HG03378 (cell line): ENCODE measurements at regions not wholly inside any gene's neighbourhood (a gene's known extent, or its start where the extent isn't known, plus 50 kb on each side); places are given as distances from the start of the nearest gene placed in this dataset.

Experiments
- ATAC-seq: cut with Tn5 transposase; IDR thresholded peaks from one replicate; pipeline ENCODE4 v1.9.1; 2021; ENCODE audit warnings: mild to moderate bottlenecking, moderate library complexity; ENCODE audit not compliant: unreplicated experiment

DNA sequence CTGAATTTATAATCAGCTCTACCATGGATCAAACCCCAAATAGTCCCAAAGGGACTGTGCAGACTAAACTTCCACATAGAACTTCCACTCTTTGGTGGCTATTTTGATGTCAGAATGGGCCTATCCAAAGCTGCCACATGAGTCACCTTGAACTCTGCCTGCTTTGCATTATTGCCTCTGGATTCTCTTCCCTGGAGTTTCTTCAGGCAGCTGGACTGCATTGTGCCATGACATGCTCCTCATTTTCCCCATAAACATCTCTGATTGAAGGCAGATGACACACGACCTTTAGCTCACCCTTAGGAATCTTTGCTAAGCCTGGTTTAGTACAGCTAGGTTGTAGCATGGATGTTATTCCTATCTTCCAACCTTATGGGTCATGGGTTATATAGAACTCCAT lies 251.7 kb downstream of the FZD1 start:
- ATAC-seq: no peak

DNA sequence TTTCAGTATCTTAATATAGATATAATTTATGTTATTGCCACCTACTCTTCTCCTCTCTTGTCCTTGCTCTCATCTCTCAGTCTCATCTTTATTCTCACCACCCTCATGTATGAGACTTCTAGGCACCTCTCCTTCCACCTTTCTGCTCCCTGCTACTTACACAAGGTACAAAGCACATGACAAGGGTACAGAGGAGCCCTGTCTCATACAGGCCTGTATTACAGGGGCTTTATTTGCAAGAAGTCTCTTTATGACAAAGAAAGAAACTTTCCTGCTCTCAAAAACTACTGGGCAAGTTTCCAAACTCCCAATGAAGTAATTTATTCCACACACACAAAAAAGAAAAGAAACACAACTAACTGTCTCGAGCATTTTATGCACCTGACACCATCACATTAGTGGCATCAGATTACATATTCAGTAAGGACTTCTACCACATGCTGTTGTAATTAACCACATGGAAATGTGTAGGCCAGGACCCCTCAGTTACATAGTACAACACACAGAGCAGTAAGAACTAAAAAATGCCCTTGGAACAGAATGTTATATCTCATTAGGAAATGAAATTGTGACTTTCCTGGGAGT lies 253.1 kb downstream of the FZD1 start:
- no peak for ATAC-seq

DNA sequence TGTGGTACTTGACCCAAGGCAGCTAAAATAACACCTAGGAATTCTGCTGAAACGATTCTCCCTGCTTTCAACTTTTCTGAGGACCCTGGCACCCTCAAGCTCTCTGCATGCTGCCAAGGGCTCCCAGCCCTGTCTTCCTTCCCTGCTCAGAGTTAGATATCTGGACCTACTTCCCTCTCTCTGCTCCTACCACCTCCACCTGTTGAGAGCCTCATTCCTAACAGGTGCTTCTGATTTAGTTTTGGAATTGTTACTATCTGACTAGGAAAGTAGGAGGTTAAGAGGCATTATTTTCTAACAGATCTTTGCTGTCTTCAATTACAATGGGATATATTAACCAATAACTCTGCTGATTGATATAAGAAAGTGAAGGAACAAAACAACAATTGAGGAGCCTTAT lies 253.8 kb downstream of the FZD1 start:
- ATAC-seq: no peak

DNA sequence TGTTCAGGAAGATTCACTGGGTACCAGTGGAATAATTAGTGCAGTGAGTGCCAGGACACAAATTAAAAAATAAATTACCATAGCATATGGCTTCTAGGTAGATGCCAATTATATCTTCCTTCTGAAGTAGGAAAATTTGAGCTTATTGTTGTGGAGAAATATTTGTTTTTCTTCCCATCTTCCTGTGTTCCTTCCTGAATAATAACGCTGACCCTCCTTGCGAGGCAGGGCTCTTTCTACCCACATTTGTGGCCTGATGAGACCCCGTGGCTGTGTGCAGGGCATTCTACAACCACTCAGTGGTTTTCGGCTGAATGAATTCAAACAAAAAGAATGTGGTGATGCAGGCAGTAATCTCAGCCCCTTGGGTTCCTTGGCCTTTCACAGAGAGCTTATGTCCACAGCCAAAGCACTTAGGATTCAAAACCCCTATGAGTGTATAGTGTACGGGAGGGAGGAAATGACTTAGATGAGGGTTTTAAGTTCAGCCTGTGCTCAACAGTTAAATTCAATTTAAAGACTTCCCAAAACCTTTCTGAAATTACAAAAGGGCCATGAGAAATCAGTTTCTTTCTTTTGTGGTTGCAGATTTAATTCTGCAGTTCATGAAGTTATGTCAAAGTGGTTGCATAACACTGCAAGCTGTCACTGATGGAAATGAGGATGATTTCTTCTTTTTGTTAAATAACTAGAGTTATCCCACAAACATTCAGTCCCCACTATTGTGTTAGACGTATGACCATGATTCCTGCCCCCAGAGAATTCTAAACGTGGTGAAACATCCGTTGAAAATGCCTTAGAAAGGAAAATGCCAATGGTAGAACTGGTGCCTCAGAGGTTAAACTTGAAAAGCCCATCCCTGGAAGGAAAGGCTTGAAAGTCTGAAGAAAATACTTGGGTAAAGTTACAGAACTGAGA lies 255.3 kb downstream of the FZD1 start:
- ATAC-seq: no peak

DNA sequence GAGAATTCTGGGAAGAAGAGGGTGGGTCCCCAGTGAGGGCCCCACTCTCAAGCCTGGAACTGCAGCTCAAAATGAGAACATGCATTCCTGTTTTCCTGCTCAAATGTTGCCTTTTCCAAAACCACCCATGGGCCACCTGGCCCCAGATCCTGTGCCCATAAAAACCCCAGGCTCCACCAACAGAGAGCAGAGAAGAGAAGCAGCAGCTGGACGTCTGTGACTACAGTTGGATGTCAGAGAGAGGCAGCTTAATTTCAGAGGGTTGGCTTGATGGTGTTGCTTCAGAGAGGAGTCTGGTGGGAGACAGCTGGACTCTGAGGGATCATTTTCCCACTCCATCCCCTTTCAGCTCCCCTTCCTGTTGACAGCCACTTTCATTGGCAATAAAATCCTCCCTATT lies 256.4 kb downstream of the FZD1 start:
- ATAC-seq: no peak

DNA sequence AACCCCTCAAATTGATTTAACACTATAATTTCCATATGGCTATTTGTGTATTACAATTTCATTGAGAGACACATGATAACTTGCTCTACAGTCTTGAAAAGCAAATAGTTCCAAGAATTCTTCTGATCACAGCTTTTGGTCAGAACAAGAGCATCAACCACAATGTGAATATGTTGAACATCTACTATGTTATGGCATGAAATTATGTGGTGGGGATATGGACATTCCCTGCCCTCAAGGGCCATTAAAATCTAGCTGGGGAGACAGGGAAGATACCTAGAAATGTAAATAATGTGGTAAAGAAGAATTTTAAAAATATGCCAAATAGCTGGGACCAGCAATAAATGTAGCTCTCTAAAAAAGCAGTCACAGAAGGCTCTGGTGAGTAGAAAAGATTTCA lies 262.2 kb downstream of the FZD1 start:
- no peak for ATAC-seq

DNA sequence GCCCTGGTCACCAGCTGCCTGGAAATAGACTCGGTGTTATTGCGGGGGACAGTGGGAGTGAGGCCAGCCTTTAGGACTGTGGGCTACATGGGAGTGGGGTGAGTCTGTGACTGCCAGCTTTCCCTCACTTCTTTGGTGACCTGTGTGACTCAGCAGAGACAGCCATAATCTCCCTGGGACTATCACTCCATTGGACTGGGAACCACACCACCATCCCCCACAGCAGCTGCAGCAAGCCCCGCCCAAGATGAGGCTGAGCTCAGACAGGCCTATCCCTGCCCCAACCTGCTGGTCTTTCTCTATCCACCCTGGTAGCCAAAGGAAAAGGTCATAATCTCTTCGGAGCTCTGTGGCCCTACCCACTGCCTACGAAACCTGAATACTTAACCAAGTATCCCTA lies 263.2 kb downstream of the FZD1 start:
- no peak for ATAC-seq

DNA sequence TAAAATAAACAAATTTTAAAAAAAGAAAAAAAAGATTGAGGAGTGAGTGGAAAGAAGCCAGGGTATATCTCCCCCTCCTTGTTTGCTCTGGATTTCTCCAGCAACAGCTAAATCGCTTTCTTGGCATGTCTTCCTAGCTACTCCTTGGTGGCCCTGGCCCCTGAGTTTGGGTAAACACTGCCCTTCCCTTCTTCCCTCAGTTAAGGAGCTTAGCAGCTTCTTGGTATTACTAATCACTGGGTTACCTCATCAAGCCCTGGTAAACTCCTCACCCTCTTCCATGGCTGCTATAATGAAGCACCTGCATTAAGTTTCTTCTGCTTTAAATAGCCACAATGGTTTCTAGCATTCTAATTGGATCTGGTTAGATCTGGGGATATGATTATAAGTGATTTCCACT lies 269.8 kb downstream of the FZD1 start:
- no peak for ATAC-seq

DNA sequence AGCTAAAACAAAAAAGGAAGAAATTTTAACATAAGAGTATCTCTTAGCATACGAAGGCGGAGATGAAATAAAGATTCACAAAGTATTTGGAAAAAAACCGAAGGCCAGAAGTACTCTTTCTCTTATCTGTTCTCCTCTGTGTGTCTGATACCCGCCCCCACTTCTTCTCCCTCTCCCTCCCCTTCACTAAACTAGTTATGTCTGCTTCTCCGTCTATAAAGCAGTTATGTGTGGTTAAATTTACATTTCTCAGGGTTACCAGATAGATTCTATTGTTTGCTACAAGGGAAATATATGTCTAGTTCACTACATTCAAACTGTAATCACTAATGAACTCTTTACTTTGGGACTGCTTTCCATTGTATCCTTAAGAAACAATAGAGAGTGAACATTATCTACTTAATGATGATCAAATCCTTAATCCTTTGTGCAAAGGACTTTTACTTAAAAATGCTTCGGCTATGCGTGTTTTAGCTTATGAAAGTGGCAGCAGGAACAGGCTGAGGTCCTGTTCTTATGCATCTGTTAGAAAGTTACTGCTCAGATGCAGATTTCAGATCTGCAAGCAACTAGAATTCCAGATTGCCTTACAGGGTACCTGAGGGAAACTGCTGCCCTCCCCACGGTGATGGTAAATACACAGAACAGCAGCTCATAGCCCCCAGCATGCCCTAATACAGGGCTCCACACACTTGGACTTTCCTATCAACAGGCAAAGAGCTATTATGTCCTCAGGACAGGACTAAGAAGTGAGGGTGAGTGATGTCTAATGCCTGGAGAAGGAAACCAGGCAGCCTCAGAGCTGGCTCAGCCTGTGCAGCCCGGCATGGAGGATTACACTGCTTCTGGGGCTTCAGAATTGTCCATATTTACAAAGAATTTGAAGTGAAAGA lies 273.3 kb downstream of the FZD1 start:
- ATAC-seq: no peak

DNA sequence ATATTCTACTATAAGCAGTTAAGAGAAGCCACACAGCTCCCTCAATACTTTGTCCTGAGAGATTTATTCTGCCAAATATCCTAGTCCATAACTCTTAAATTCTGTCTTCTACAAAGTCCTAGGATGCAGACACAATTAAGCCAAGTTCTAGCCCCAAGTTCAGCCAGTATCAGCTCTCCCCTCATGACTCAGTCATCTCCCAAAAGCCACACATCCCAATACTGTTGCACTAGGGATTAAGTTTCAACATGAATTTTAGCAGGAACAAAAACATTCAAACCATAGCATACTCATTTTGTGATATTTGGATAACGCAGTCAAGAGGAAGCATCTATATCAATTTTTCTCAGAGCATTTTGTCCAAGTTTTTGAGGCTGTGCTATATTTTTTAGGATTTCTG lies 277.4 kb downstream of the FZD1 start:
- ATAC-seq: no peak

DNA sequence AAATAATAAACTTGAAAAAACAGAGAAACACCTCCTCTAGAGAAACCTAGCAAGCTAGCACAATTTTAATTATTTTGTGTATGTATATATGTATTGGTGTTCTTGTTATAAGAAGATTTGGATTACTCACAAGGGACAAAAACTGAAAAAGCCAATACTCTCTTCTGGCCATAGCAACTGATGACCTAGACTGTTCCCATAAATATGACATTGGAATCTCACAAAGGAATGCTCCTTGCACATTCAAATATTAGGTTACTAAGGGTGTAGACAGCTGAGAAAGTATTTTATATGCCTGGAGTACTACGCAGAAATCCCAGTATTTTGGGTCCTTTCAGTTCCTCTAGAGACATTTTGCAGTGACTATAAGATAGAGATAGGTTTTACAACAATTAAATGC lies 279.4 kb downstream of the FZD1 start:
- no peak for ATAC-seq

DNA sequence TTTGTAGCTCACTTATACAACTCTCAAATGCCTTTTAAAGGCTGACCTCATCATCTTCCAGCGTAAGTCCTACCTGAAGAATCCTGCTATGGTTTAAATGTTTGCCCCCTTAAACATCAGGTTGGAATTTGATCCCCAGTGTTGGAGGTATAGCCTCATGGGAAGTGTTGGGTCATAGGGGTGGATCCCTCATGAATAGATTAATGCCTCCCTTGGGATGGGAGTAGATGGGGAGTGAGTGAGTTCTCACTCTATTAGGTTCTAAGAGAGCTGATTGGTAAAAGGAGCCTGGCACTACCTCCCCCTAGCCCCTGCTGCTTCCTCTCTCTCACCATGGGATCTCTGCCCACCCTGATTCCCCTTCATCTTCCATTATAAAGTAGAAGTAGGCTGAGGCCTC lies 285.6 kb downstream of the FZD1 start:
- no peak for ATAC-seq

DNA sequence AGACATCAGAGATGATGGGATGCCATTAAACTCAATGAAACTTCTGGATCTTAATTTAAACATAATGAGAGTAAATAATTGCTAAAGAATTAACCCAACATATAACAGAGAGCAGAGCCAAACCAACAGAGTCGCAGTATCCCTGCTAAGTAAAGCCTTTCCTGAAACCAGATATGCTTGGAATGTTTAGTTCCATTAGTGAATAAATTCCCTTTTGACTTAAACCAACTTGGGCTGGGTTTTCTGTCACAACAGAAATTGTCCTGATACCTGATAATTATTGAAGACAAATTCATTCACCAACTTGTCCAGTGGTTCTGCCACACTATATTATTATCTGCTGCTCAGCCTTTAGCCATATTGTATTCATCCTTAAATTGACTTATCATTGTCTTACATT lies 286.7 kb downstream of the FZD1 start:
- no peak for ATAC-seq

DNA sequence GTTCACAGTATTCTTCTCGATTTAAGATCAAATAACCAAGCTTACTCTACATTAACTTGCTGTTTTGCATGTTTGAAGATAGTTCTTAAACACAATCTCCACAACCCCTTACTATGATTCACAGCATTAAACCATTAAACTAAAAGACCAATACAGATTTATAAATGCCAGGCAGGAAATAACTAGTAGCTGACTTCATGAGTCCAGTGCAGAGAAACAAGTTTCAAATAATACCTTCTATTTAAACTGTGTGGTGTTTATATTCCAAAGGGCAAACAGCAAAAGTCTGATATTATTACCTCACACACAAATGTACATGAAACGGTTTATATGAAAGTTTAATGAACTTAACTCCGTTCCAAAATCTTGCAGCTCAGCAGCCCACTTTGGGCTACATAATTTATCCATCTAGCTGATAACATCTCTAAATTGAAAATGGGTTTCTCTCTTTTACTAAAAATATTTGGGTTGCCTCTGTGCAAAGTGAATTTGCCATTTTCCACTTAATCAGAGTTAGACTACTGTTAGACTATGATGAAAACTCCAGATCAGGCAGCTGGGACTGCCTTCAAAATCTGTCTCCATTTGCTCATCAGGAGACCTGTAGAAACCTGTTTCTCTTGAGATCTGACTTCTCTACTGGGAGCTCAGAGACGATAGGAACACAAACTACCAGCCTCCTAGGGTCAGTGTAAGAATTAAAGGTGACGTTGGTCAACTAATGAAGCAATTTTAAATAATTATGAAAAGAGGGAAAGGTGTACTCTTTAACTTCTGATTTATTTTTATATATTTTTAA lies 287.3 kb downstream of the FZD1 start:
- ATAC-seq: no peak

DNA sequence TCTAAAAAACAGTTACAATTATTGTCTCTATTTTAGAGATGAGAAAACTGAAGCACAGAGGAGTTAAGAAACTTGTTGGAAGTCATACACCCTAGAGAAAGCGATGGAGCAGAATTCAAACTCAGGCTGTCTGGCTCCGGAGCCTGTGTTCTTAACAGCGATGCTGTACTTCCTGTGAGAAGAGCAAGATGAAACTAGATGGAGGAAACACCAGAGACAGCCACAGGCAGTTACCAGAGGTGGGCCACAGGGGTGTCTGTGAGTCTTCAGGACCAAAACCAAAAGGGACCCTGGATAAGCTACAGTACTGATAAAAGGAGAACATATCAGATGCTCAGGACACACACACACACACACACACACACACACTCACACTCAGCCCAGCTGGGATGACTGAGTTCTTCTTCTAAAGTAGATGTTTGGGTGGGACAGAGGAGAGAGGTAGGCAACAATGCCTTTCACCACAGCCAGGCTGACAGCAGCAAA lies 289.2 kb downstream of the FZD1 start:
- no peak for ATAC-seq

DNA sequence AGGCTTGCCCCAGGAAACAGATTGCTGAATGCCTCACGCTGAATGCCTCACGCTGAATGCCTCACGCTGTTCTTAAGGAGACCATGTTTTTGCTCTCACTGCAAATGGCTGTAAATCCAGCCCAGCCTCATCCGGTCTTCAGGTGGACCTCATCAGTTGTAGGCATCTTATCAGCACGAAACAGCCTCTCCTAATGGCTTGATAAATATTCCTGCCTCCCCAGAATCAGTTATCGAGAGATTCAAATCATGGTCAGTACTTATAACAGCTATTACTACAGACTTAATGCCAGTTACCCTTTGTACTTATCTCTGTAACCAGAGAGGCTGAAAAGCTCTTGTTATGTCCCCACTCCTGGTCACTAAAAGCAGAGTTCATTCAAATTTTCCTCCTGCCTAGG lies 290.6 kb downstream of the FZD1 start:
- no peak for ATAC-seq

DNA sequence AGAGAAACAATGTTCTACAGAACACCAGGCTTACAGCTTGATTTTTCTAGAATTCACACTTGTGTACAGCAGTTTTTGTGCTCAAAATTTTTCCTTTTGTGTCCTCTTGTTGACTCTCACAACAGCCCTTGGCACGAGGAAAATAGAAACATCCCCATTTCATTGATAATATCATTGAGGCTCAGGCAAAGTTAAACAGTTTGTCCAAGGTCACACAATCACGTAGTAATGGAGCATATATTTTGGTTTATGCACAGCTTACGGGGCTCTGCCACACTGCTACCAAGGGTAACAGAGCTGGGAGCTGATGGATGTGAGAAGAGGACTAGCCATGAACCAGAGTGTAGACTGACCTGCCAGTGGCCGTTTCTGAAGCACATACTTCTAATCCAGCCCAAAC lies 292.0 kb downstream of the FZD1 start:
- no peak for ATAC-seq

DNA sequence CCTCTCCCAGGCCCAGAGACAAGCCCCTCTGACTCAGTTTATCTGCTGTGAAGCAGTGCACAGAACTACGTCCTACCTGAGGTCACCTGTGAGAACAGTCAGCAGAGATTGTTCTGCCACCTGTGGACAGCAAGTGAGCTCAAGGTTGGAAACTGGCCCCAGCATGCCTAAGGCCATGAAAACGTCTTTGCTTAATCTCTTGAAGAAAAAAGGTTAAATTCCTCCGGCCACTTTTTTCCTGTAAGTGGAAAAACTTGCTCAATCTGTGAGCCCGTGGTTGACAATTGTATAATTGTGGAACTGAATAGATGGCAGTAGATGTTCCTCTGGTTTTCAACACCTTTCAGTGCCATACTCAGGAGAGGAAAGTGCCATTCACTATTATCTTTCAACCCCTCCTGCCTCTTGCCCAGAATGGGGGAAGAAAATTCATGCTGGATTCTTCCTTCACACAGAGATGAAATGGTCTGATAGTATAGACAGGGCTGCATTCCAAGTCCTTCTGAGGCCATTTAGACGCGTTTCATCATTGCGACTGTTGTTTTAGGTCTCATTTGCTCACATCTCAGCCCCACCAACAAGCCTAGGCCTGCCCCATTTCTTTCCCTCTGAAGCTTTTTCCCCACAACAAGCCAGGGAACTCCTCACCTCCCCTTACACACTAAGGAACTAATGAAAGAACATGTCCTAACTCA lies 292.9 kb downstream of the FZD1 start:
- no peak for ATAC-seq

DNA sequence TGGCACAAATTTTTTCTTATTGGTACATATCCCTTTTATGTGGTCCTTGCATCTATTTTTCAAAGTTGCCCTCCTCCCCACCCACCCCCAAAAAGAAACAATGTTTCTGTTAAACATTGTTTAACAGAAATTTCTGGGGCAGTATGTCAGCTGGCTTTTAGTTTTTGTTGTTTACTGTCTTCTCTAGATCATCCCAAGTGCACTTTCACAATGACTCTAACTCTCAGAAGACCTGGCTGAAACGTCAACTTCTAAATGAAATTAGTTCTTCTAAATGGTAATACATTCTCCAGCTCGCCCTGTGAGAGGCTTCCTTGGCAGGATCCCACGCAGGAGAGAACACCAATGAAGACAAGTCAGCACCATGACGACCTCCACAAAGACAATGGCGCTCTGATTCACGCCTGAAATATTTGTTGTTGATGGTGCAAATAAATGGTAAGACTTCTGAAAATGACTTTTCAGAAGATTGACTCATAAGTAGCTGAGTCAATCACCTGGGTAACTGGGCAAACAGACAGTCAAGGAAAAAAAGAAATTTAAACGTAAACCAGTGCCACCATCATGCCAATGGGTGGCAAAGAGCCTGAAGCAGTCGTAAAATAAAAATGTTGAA lies 293.7 kb downstream of the FZD1 start:
- ATAC-seq: peak; percentile 89

DNA sequence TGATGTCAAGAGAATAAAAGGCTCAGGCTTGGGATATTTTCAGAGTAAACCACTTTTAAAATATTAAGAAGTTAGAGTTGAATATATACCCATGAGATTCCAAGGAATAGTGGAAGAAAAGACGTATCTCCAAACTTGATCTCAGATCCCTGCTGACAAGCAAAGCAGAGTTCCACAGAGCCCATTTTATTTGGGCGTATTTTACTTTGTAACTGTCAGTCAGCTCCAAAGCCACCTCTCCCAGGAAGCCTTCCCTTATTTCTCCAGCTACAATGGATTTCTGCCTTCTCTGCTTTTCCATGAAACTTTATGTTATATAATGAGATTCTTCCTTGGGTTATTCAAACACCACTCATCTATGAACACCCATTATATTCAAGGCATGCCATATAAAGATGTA lies 295.7 kb downstream of the FZD1 start:
- no peak for ATAC-seq
